GM12878 (cell line): ENCODE measurements at regions not wholly inside any gene's neighbourhood (a gene's known extent, or its start where the extent isn't known, plus 50 kb on each side); places are given as distances from the start of the nearest gene placed in this dataset.

Experiments used
- ATF7 ChIP-seq: fragments of 450-650 bp; IDR thresholded peaks from 2 replicates; pipeline ENCODE4 v1.6.1; 2016; ENCODE audit warnings: low read depth, mild to moderate bottlenecking
- BCLAF1 ChIP-seq: fragments of 450-650 bp; IDR thresholded peaks from 2 replicates; pipeline ENCODE4 v1.6.1; 2017; ENCODE audit warnings: antibody characterized with exemption, mild to moderate bottlenecking, moderate library complexity
- CTCF ChIP-seq, 3 experiments: IDR thresholded peaks in 2 of 3; conservative IDR thresholded peaks in 1 of 3; 2 replicates each; pipeline ENCODE4 v1.5.1; 2011; ENCODE audit warnings: low read depth in 3 of 3, low read length in 3 of 3, mild to moderate bottlenecking in 3 of 3, control low read depth in 2 of 3, moderate library complexity in 2 of 3, inconsistent platforms in 1 of 3, mixed read lengths in 1 of 3; ENCODE audit not compliant: control insufficient read depth in 2 of 3, insufficient read depth in 1 of 3; ENCODE audit errors: extremely low read depth in 1 of 3
- MAX ChIP-seq: IDR thresholded peaks from 2 replicates; pipeline ENCODE4 v1.6.1; 2012; ENCODE audit warnings: low read depth, low read length, improper control_type of control experiment
- POLR2A ChIP-seq: IDR thresholded peaks from 2 replicates; pipeline ENCODE4 v1.6.1; 2011; ENCODE audit warnings: low read depth, mild to moderate bottlenecking, low read length
- ZBTB33 ChIP-seq: fragments of 450-650 bp; IDR thresholded peaks from 2 replicates; pipeline ENCODE4 v1.6.1; 2017; ENCODE audit warnings: mild to moderate bottlenecking
- ZNF274 ChIP-seq: IDR thresholded peaks from one replicate; pipeline ENCODE4 v1.8.0; 2011; ENCODE audit not compliant: insufficient read length, insufficient read depth

- TF ChIP-seq ATF7 (no peak), ZBTB33 (no peak), BCLAF1 (no peak), CTCF (IDR thresholded peaks at IDR 0.05 in 2 of 3, conservative IDR thresholded peaks at IDR 0.05 in 1 of 3; ENCODE audit: control insufficient read depth in 2 of 3, extremely low read depth in 1 of 3, insufficient read depth in 1 of 3, low read depth in 3 of 3, low read length in 3 of 3) (no peak), ZNF274 (no peak), POLR2A (no peak), MAX (no peak)
These were observed 169.0 kb downstream of the AHR start for GRCh38 chr7:17467386-17467945.
